GM12878 (cell line): ENCODE measurements at regions not wholly inside any gene's neighbourhood (a gene's known extent, or its start where the extent isn't known, plus 50 kb on each side); places are given as distances from the start of the nearest gene placed in this dataset.

ENCODE experiments used
- DPF2 ChIP-seq: fragments of 450-650 bp; IDR thresholded peaks from 2 replicates; pipeline ENCODE4 v1.6.1; 2017; ENCODE audit warnings: mild to moderate bottlenecking
- EGR1 ChIP-seq, 2 experiments: IDR thresholded peaks; 1 replicate in 1 of 2; 2 replicates in 1 of 2; pipeline ENCODE4 v1.6.1; 2011 to 2012; ENCODE audit warnings: low read depth in 2 of 2, low read length in 2 of 2, borderline replicate concordance in 1 of 2, mild to moderate bottlenecking in 1 of 2, moderate library complexity in 1 of 2
- KDM1A ChIP-seq: fragments of 200-600 bp; sonication (generic); IDR thresholded peaks from 2 replicates; pipeline ENCODE4 v1.6.1; 2016; ENCODE audit warnings: borderline replicate concordance
- MTA2 ChIP-seq: fragments of 450-650 bp; IDR thresholded peaks from 2 replicates; pipeline ENCODE4 v1.6.1; 2016; ENCODE audit warnings: low read depth, mild to moderate bottlenecking, moderate library complexity
- MYB ChIP-seq: fragments of 150-350 bp; IDR thresholded peaks from 2 replicates; pipeline ENCODE4 v1.6.1; 2014; ENCODE audit warnings: mild to moderate bottlenecking, low read depth, low read length, borderline replicate concordance
- NFXL1 ChIP-seq: fragments of 450-650 bp; IDR thresholded peaks from 2 replicates; pipeline ENCODE4 v1.6.1; 2017; ENCODE audit warnings: antibody characterized with exemption, mild to moderate bottlenecking, borderline replicate concordance
- NFYB ChIP-seq: IDR thresholded peaks from 2 replicates; pipeline ENCODE4 v1.6.1; 2011; ENCODE audit warnings: low read depth, mild to moderate bottlenecking, low read length, improper control_type of control experiment, moderate library complexity; ENCODE audit not compliant: insufficient read depth
- NKRF ChIP-seq: fragments of 450-650 bp; conservative IDR thresholded peaks from 2 replicates; pipeline ENCODE4 v1.6.1; 2017; ENCODE audit warnings: mild to moderate bottlenecking, moderate library complexity
- NR2F1 ChIP-seq: fragments of 450-650 bp; conservative IDR thresholded peaks from 2 replicates; pipeline ENCODE4 v1.6.1; 2017; ENCODE audit warnings: mild to moderate bottlenecking
- POLR2AphosphoS5 ChIP-seq: IDR thresholded peaks from 2 replicates; pipeline ENCODE4 v1.6.1; 2011; ENCODE audit warnings: mild to moderate bottlenecking, low read length, inconsistent platforms
- SIN3A ChIP-seq: IDR thresholded peaks from 2 replicates; pipeline ENCODE4 v1.6.1; 2012; ENCODE audit warnings: low read depth, low read length, improper control_type of control experiment
- SKIL ChIP-seq: fragments of 450-650 bp; IDR thresholded peaks from 2 replicates; pipeline ENCODE4 v1.6.1; 2017; ENCODE audit warnings: mild to moderate bottlenecking, low read depth, inconsistent platforms; ENCODE audit not compliant: poor library complexity, severe bottlenecking
- TCF7 ChIP-seq: IDR thresholded peaks from 2 replicates; pipeline ENCODE4 v1.6.1; 2014; ENCODE audit warnings: antibody characterized with exemption, borderline replicate concordance
- USF2 ChIP-seq: IDR thresholded peaks from 2 replicates; pipeline ENCODE4 v1.6.1; 2011; ENCODE audit warnings: low read depth, low read length, improper control_type of control experiment, borderline replicate concordance
- WRNIP1 ChIP-seq: IDR thresholded peaks from 2 replicates; pipeline ENCODE4 v1.6.1; 2011; ENCODE audit warnings: low read depth, low read length, improper control_type of control experiment, borderline replicate concordance
- ZBED1 ChIP-seq: IDR thresholded peaks from 2 replicates; pipeline ENCODE4 v1.6.1; 2016; ENCODE audit warnings: borderline replicate concordance
- ZBTB40 ChIP-seq: fragments of 450-650 bp; IDR thresholded peaks from 2 replicates; pipeline ENCODE4 v1.6.1; 2016; ENCODE audit warnings: mild to moderate bottlenecking, moderate library complexity, borderline replicate concordance
- ZNF207 ChIP-seq: fragments of 450-650 bp; IDR thresholded peaks from 2 replicates; pipeline ENCODE4 v1.6.1; 2014; ENCODE audit warnings: antibody characterized with exemption, mild to moderate bottlenecking, borderline replicate concordance
- ZZZ3 ChIP-seq: IDR thresholded peaks from 2 replicates; pipeline ENCODE4 v1.6.1; 2011; ENCODE audit warnings: low read depth; ENCODE audit not compliant: control insufficient read depth, insufficient read length

GRCh38 chr6:105880030-105880492 is 206.1 kb upstream of the PRDM1 start (continued):
- TF ChIP-seq NFYB (no peak), MTA2 (peak; percentile 80), SIN3A (no peak), KDM1A (no peak), ZNF207 (no peak), POLR2AphosphoS5 (no peak), EGR1 (IDR thresholded peaks at IDR 0.05; ENCODE audit: borderline replicate concordance in 1 of 2, low read depth in 2 of 2, low read length in 2 of 2) (no peak), MYB (no peak), ZBTB40 (no peak), USF2 (no peak), DPF2 (peak; percentile 78), ZBED1 (no peak), NKRF (no peak), NFXL1 (no peak), WRNIP1 (no peak), TCF7 (no peak), ZZZ3 (no peak), NR2F1 (0 out of 2 replicates have a peak, but pooled peaks have one; percentile 35), SKIL (peak; percentile 52)
